GM23338 (cell line): ENCODE measurements at regions not wholly inside any gene's neighbourhood (a gene's known extent, or its start where the extent isn't known, plus 50 kb on each side); places are given as distances from the start of the nearest gene placed in this dataset.
"Not testable (repeated sequence)": the region's sequence is repeated elsewhere in the genome, so short reads cannot be mapped to it uniquely, and the experiment has no call there.

Experiments
- ATAC-seq: fragments of 200-7000 bp; cut with Tn5 transposase; 3 replicates; pipeline ENCODE4 v1.9.1; 2020
- DNase-seq: peaks from one replicate; pipeline ENCODE4 v3.0.0-alpha.2; 2015; ENCODE audit warnings: low spot score
- H2AFZ ChIP-seq: fragments of 200-600 bp; sonication (generic); 2 replicates; pipeline ENCODE4 v1.8.0; 2016; ENCODE audit warnings: antibody characterized with exemption, mild to moderate bottlenecking, moderate library complexity
- H3F3A ChIP-seq: fragments of 200-600 bp; sonication (generic); replicated peaks from 2 replicates; pipeline ENCODE4 v1.8.0; 2017; ENCODE audit warnings: antibody characterized with exemption, mixed run types, low read depth
- H3K27ac ChIP-seq: fragments of 200-600 bp; sonication (generic); 2 replicates; pipeline ENCODE4 v1.6.1; 2016; ENCODE audit warnings: low read depth
- H3K27me3 ChIP-seq: fragments of 200-600 bp; sonication (generic); 2 replicates; pipeline ENCODE4 v1.8.0; 2016; ENCODE audit warnings: mild to moderate bottlenecking, mixed run types, moderate library complexity; ENCODE audit not compliant: insufficient read depth
- H3K36me3 ChIP-seq: fragments of 200-600 bp; sonication (generic); 2 replicates; pipeline ENCODE4 v1.8.0; 2016; ENCODE audit warnings: mild to moderate bottlenecking; ENCODE audit not compliant: insufficient read depth
- H3K4me1 ChIP-seq: fragments of 200-600 bp; sonication (generic); 2 replicates; pipeline ENCODE4 v1.8.0; 2016; ENCODE audit warnings: mild to moderate bottlenecking, moderate library complexity; ENCODE audit not compliant: insufficient read depth
- H3K4me2 ChIP-seq: fragments of 200-600 bp; sonication (generic); 2 replicates; pipeline ENCODE4 v1.7.1; 2017; ENCODE audit warnings: mixed run types
- H3K4me3 ChIP-seq: fragments of 200-600 bp; sonication (generic); 2 replicates; pipeline ENCODE4 v1.6.1; 2016; ENCODE audit warnings: mixed run types
- H3K79me2 ChIP-seq: fragments of 200-600 bp; sonication (generic); replicated peaks from 2 replicates; pipeline ENCODE4 v1.8.0; 2017; ENCODE audit warnings: mild to moderate bottlenecking; ENCODE audit not compliant: insufficient read depth
- H3K9me2 ChIP-seq: fragments of 200-600 bp; sonication (generic); 2 replicates; pipeline ENCODE4 v1.8.0; 2017; ENCODE audit not compliant: insufficient read depth
- H4K20me1 ChIP-seq: fragments of 200-600 bp; sonication (generic); replicated peaks from 2 replicates; pipeline ENCODE4 v1.8.0; 2017; ENCODE audit warnings: mild to moderate bottlenecking; ENCODE audit not compliant: insufficient read depth
- H3K27ac Mint-ChIP-seq: 2 replicates; pipeline ENCODE4 v1.8.0; 2020; ENCODE audit warnings: inconsistent platforms, mild to moderate bottlenecking, moderate library complexity, mixed read lengths
- H3K27me3 Mint-ChIP-seq: 3 replicates; pipeline ENCODE4 v1.8.0; 2022; ENCODE audit warnings: low read depth, mild to moderate bottlenecking, moderate library complexity, mixed read lengths, inconsistent platforms; ENCODE audit not compliant: insufficient read depth, poor library complexity
- H3K36me3 Mint-ChIP-seq: 3 replicates; pipeline ENCODE4 v1.8.0; 2021; ENCODE audit warnings: low read depth, mild to moderate bottlenecking, inconsistent platforms, moderate library complexity, mixed read lengths
- H3K4me1 Mint-ChIP-seq: 3 replicates; pipeline ENCODE4 v1.8.0; 2020; ENCODE audit warnings: mild to moderate bottlenecking, inconsistent platforms, mixed read lengths
- H3K4me3 Mint-ChIP-seq: 3 replicates; pipeline ENCODE4 v1.8.0; 2021; ENCODE audit warnings: moderate library complexity, mild to moderate bottlenecking, inconsistent platforms, mixed read lengths
- H3K9me3 Mint-ChIP-seq: 3 replicates; pipeline ENCODE4 v1.8.0; 2020; ENCODE audit warnings: moderate library complexity, mild to moderate bottlenecking, inconsistent platforms, mixed read lengths
- CTCF ChIP-seq, 2 experiments: fragments of 200-600 bp in 1 of 2; sonication (generic) in 1 of 2; conservative IDR thresholded peaks; 2 replicates each; pipeline versions ENCODE4 v1.5.1 to v1.6.1; 2016 to 2017; ENCODE audit warnings: antibody characterized with exemption in 2 of 2, low read depth in 2 of 2, mild to moderate bottlenecking in 2 of 2, moderate library complexity in 1 of 2
- EZH2phosphoT487 ChIP-seq: fragments of 200-600 bp; sonication (generic); IDR thresholded peaks from one replicate; pipeline ENCODE4 v1.8.1; 2018; ENCODE audit warnings: antibody characterized with exemption; ENCODE audit not compliant: unreplicated experiment
- POLR2AphosphoS5 ChIP-seq: IDR thresholded peaks from 2 replicates; pipeline ENCODE4 v1.6.1; 2016; ENCODE audit warnings: antibody characterized with exemption, low read depth
- REST ChIP-seq: IDR thresholded peaks from one replicate; pipeline ENCODE4 v1.6.1; 2018; ENCODE audit warnings: antibody characterized with exemption; ENCODE audit not compliant: unreplicated experiment
- ZNF331 ChIP-seq: fragments of 250-450 bp; sonication (Bioruptor Pico); IDR thresholded peaks from 2 replicates; pipeline ENCODE4 v1.5.0; 2020; ENCODE audit warnings: low read depth, mild to moderate bottlenecking, moderate library complexity
- ZNF462 ChIP-seq: fragments of 250-450 bp; sonication (Bioruptor Pico); IDR thresholded peaks from 2 replicates; pipeline ENCODE4 v1.5.0; 2020; ENCODE audit warnings: mild to moderate bottlenecking, moderate library complexity

GRCh38 chr4:186832906-186833305 is 109.2 kb upstream of the FAT1 start:
- Histone ChIP-seq H4K20me1 (no peaks in the 10 kb centered on the region), H3K27ac (no peak overlapping the region), H3K4me2 (no peak overlapping the region), H3K79me2 (no peaks in the 10 kb centered on the region), H2AFZ (no peak overlapping the region), H3K27me3 (no peaks in the 10 kb centered on the region), H3K36me3 (no peaks in the 10 kb centered on the region), H3F3A (no peaks in the 10 kb centered on the region), H3K4me1 (no peaks in the 10 kb centered on the region), H3K4me3 (no peak overlapping the region), H3K9me2 (peaks cover 13% of the 10 kb centered on the region; the same call in 1 of the 2 replicates)
- Mint-ChIP-seq H3K27ac (no peak overlapping the region), H3K27me3 (peaks cover 1% of the 10 kb centered on the region), H3K9me3 (no peaks in the 10 kb centered on the region), H3K4me1 (no peaks in the 10 kb centered on the region), H3K4me3 (no peak overlapping the region), H3K36me3 (no peaks in the 10 kb centered on the region)
- ATAC-seq: no peak
- TF ChIP-seq POLR2AphosphoS5 (no peak), CTCF (conservative IDR thresholded peaks at IDR 0.05; ENCODE audit: low read depth in 2 of 2) (no peak), EZH2phosphoT487 (no peak), REST (no peak)
- no peak for DNase-seq

GRCh38 chr4:186837463-186837862 is 113.8 kb upstream of the FAT1 start:
- not testable (repeated sequence) for H3K9me2 ChIP-seq, H3F3A ChIP-seq, H3K27me3 Mint-ChIP-seq, H3K4me1 Mint-ChIP-seq, H3K27ac ChIP-seq, H3K79me2 ChIP-seq, H3K9me3 Mint-ChIP-seq, H3K36me3 ChIP-seq, DNase-seq, H3K36me3 Mint-ChIP-seq, H3K4me3 Mint-ChIP-seq, H2AFZ ChIP-seq, ATAC-seq, H4K20me1 ChIP-seq, H3K4me1 ChIP-seq, H3K27ac Mint-ChIP-seq, H3K4me3 ChIP-seq, H3K4me2 ChIP-seq, H3K27me3 ChIP-seq

- Mint-ChIP-seq H3K9me3 (peaks cover 3% of the 10 kb centered on the region; the same call in 2 of the 3 replicates), H3K4me3 (no peak overlapping the region), H3K27ac (no peak overlapping the region), H3K36me3 (no peaks in the 10 kb centered on the region), H3K4me1 (no peaks in the 10 kb centered on the region), H3K27me3 (peaks cover 1% of the 10 kb centered on the region)
- no peaks in the 10 kb centered on the region for H4K20me1 ChIP-seq
- no peak overlapping the region for H3K27ac ChIP-seq
- H3K4me3 ChIP-seq: no peak overlapping the region
- H3K36me3 ChIP-seq: no peaks in the 10 kb centered on the region
- no peak overlapping the region for H3K4me2 ChIP-seq
- no peaks in the 10 kb centered on the region for H3K4me1 ChIP-seq
- H3K79me2 ChIP-seq: no peaks in the 10 kb centered on the region
- no peaks in the 10 kb centered on the region for H3F3A ChIP-seq
- ATAC-seq (no peak), DNase-seq (no peak)
- H3K27me3 ChIP-seq: no peaks in the 10 kb centered on the region
- H2AFZ ChIP-seq: no peak overlapping the region
- H3K9me2 ChIP-seq: peaks cover under 1% of the 10 kb centered on the region; the same call in 1 of the 2 replicates
- TF ChIP-seq ZNF331 (no peak), ZNF462 (CRISPR knock-in tag) (no peak)
Observed at GRCh38 chr4:186838295-186838694, 114.6 kb upstream of the FAT1 start.
